ENCODE measurements at regions not wholly inside any gene's neighbourhood (a gene's known extent, or its start where the extent isn't known, plus 50 kb on each side); places are given as distances from the start of the nearest gene placed in this dataset.
"Not testable (repeated sequence)": the region's sequence is repeated elsewhere in the genome, so short reads cannot be mapped to it uniquely, and the experiment has no call there.

DNA sequence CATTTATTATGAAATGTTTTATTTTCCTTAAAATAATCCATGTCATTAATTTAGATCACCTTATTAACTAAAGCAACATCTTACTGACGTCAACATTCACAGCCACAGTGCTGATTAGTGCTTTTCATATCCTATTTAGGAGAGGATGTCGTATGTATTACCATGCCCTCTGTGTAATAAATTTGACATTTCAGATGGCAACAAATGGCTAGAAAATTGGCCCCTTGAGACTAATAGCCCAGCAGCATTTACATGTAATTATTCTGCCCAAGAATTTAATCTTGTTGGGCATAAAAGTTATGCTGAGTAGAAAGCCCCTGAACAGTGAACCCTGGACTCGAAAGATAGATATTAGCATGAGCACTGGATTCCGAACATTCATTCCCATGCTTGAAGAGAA, 391.2 kb downstream of the PRELID2 start:
- H3K27ac ChIP-seq (ENCODE audit: low read depth in 1 of 2, low read length in 1 of 2): no peak overlapping the region
- no peak overlapping the region for H3K9ac ChIP-seq (ENCODE audit: insufficient read depth in 1 of 2, low read length in 2 of 2)
- H3K4me1 ChIP-seq (ENCODE audit: control insufficient read depth in 5 of 5, insufficient read depth in 5 of 5, low read length in 5 of 5): no peaks in the 10 kb centered on the region
- WGBS, 2 donors: 92 to 95% methylated on average over 4 of the region's 4 CpGs
- no peak for ATAC-seq (ENCODE audit: insufficient read depth, low FRiP score)
- H3K4me3 ChIP-seq: no peak overlapping the region
- H3K27me3 ChIP-seq (ENCODE audit: control insufficient read depth in 3 of 3, insufficient read depth in 3 of 3, low read length in 2 of 3): no peaks in the 10 kb centered on the region
- no peak for DNase-seq
- no peaks in the 10 kb centered on the region for H3K36me3 ChIP-seq (ENCODE audit: control insufficient read depth in 4 of 4, insufficient read depth in 4 of 4, low read length in 4 of 4)
- peaks cover 0 to 7% (median under 1%) of the 10 kb centered on the region in 4 donors for H3K9me3 ChIP-seq (ENCODE audit: control insufficient read depth in 4 of 4, insufficient read depth in 3 of 4, low read length in 3 of 4)
- TF ChIP-seq, protein P1, sequence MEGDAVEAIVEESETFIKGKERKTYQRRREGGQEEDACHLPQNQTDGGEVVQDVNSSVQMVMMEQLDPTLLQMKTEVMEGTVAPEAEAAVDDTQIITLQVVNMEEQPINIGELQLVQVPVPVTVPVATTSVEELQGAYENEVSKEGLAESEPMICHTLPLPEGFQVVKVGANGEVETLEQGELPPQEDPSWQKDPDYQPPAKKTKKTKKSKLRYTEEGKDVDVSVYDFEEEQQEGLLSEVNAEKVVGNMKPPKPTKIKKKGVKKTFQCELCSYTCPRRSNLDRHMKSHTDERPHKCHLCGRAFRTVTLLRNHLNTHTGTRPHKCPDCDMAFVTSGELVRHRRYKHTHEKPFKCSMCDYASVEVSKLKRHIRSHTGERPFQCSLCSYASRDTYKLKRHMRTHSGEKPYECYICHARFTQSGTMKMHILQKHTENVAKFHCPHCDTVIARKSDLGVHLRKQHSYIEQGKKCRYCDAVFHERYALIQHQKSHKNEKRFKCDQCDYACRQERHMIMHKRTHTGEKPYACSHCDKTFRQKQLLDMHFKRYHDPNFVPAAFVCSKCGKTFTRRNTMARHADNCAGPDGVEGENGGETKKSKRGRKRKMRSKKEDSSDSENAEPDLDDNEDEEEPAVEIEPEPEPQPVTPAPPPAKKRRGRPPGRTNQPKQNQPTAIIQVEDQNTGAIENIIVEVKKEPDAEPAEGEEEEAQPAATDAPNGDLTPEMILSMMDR (IDR thresholded peaks at IDR 0.05; ENCODE audit: control extremely low read depth, extremely low read depth): no peak

DNA sequence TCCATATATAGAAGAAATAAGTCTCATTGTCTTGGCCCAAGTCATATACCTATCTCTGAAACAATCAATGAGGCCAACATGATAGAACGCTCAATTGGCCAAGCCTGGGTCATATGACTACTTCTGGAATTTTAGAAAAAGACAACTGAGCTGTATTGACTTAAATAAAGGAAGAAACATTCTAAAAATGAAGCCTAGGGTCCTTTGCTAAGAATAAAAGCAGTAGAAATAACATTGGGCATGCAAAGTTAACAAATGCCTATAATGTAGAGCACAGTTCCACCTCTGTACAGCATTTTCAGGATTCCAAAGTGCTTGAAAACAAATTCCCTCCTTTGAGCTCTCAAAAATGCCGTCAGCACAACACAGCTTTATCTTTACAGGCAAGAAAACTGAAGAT, 391.8 kb downstream of the PRELID2 start:
- WGBS, 2 donors: 82% methylated on average over 2 of the region's 2 CpGs
- ATAC-seq (ENCODE audit: insufficient read depth, low FRiP score) (no peak), DNase-seq (no peak)
- Histone ChIP-seq H3K4me3 (no peak overlapping the region), H3K27ac (ENCODE audit: low read depth in 1 of 2, low read length in 1 of 2) (no peak overlapping the region), H3K27me3 (ENCODE audit: control insufficient read depth in 3 of 3, insufficient read depth in 3 of 3, low read length in 2 of 3) (no peaks in the 10 kb centered on the region), H3K36me3 (ENCODE audit: control insufficient read depth in 4 of 4, insufficient read depth in 4 of 4, low read length in 4 of 4) (no peaks in the 10 kb centered on the region), H3K4me1 (ENCODE audit: control insufficient read depth in 5 of 5, insufficient read depth in 5 of 5, low read length in 5 of 5) (no peaks in the 10 kb centered on the region), H3K9ac (ENCODE audit: insufficient read depth in 1 of 2, low read length in 2 of 2) (no peak overlapping the region), H3K9me3 (ENCODE audit: control insufficient read depth in 4 of 4, insufficient read depth in 3 of 4, low read length in 3 of 4) (peaks cover 0 to 4% (median under 1%) of the 10 kb centered on the region in 4 donors)
- TF ChIP-seq, protein P1 (IDR thresholded peaks at IDR 0.05; ENCODE audit: control extremely low read depth, extremely low read depth): no peak

- H3K4me1 ChIP-seq (ENCODE audit: control insufficient read depth in 5 of 5, insufficient read depth in 5 of 5, low read length in 5 of 5); ATAC-seq (ENCODE audit: insufficient read depth, low FRiP score); H3K36me3 ChIP-seq (ENCODE audit: control insufficient read depth in 4 of 4, insufficient read depth in 4 of 4, low read length in 4 of 4); H3K27me3 ChIP-seq (ENCODE audit: control insufficient read depth in 3 of 3, insufficient read depth in 3 of 3, low read length in 2 of 3); H3K27ac ChIP-seq (ENCODE audit: low read depth in 1 of 2, low read length in 1 of 2); H3K9ac ChIP-seq (ENCODE audit: insufficient read depth in 1 of 2, low read length in 2 of 2); H3K9me3 ChIP-seq (ENCODE audit: control insufficient read depth in 4 of 4, insufficient read depth in 3 of 4, low read length in 3 of 4); DNase-seq; H3K4me3 ChIP-seq: not testable (repeated sequence)
- 79 to 88% methylated on average over 6 of the region's 6 CpGs for WGBS, 2 donors
These were observed 392.5 kb downstream of the PRELID2 start for GRCh38 chr5:145442661-145443060.

DNA sequence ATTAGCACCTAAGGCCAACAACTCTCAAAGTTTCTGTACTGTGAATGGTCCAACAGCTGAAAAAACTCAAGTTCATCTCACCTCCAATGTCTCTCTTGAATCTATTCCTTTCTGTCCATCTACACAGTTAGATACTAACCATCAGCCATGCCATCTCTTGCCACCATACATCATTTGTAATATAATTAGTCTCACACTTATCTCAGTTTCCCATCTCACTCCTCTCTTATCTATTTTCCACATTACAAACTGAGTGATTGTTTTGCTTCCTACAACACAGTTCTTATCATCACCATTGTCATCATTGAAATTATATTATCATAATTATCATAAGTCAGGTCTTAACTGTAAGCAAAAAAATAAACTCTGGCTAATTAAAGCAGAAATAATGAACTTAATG, 393.9 kb downstream of the PRELID2 start:
- no peaks in the 10 kb centered on the region for H3K36me3 ChIP-seq (ENCODE audit: control insufficient read depth in 4 of 4, insufficient read depth in 4 of 4, low read length in 4 of 4)

More for the DNA sequence above, 393.9 kb downstream of the PRELID2 start:
- Histone ChIP-seq H3K4me1 (ENCODE audit: control insufficient read depth in 5 of 5, insufficient read depth in 5 of 5, low read length in 5 of 5) (no peaks in the 10 kb centered on the region), H3K4me3 (no peak overlapping the region), H3K9ac (ENCODE audit: insufficient read depth in 1 of 2, low read length in 2 of 2) (no peak overlapping the region), H3K9me3 (ENCODE audit: control insufficient read depth in 4 of 4, insufficient read depth in 3 of 4, low read length in 3 of 4) (peaks cover 0 to 4% (median 0%) of the 10 kb centered on the region in 4 donors), H3K27ac (ENCODE audit: low read depth in 1 of 2, low read length in 1 of 2) (no peak overlapping the region), H3K27me3 (ENCODE audit: control insufficient read depth in 3 of 3, insufficient read depth in 3 of 3, low read length in 2 of 3) (no peaks in the 10 kb centered on the region)
- TF ChIP-seq, protein P1 (IDR thresholded peaks at IDR 0.05; ENCODE audit: control extremely low read depth, extremely low read depth): no peak
- ATAC-seq (ENCODE audit: insufficient read depth, low FRiP score) (no peak), DNase-seq (no peak)

All from lung (tissue), 11 donors.